WTC11 (cell line): ENCODE measurements at regions not wholly inside any gene's neighbourhood (a gene's known extent, or its start where the extent isn't known, plus 50 kb on each side); places are given as distances from the start of the nearest gene placed in this dataset.

Experiments used
- ATAC-seq: fragments of 200-7000 bp; cut with Tn5 transposase; 2 replicates; pipeline ENCODE4 v1.10.0; 2021; ENCODE audit warnings: mild to moderate bottlenecking, moderate library complexity
- CTCF ChIA-PET: fragments of 300-600 bp; sonication (Branson Sonifier 250); formaldehyde crosslinking; loops from one replicate; lab custom pipeline; 2021; ENCODE audit warnings: antibody characterized with exemption; lab: Charles Lee
- POLR2A ChIA-PET: fragments of 350-600 bp; sonication (Branson Sonifier 250); formaldehyde crosslinking; loops from one replicate; lab custom pipeline; 2021; ENCODE audit warnings: antibody characterized with exemption; lab: Charles Lee
- DNase-seq: peaks from one replicate; pipeline ENCODE4 v3.0.0; 2021; ENCODE audit warnings: low spot score
- H3K27ac Mint-ChIP-seq: 2 replicates; pipeline ENCODE4 v1.8.0; 2021; ENCODE audit warnings: mixed read lengths
- H3K27me3 Mint-ChIP-seq: 2 replicates; pipeline ENCODE4 v1.8.0; 2021; ENCODE audit warnings: low read depth, mild to moderate bottlenecking, moderate library complexity, mixed read lengths
- H3K36me3 Mint-ChIP-seq: 2 replicates; pipeline ENCODE4 v1.8.0; 2021; ENCODE audit warnings: mixed read lengths
- H3K4me1 Mint-ChIP-seq: 2 replicates; pipeline ENCODE4 v1.8.0; 2022; ENCODE audit warnings: mixed read lengths
- H3K4me3 Mint-ChIP-seq: 2 replicates; pipeline ENCODE4 v1.8.0; 2021; ENCODE audit warnings: mild to moderate bottlenecking, moderate library complexity, mixed read lengths
- H3K9me3 Mint-ChIP-seq: 2 replicates; pipeline ENCODE4 v1.8.0; 2021; ENCODE audit warnings: mixed read lengths
- ELF4 ChIP-seq: sonication (generic); formaldehyde crosslinking; IDR thresholded peaks from 2 replicates; pipeline ENCODE4 v1.8.1; 2022; ENCODE audit warnings: low read depth, mild to moderate bottlenecking, moderate library complexity, missing genetic modification reagents
- FOXJ3 ChIP-seq: sonication (generic); formaldehyde crosslinking; IDR thresholded peaks from 2 replicates; pipeline ENCODE4 v1.9.0; 2021; ENCODE audit warnings: missing genetic modification reagents, mild to moderate bottlenecking, borderline replicate concordance
- FOXK1 ChIP-seq: sonication (generic); formaldehyde crosslinking; IDR thresholded peaks from 2 replicates; pipeline ENCODE4 v1.8.0; 2022; ENCODE audit warnings: mild to moderate bottlenecking, moderate library complexity, missing genetic modification reagents
- IRF2 ChIP-seq: sonication (generic); formaldehyde crosslinking; IDR thresholded peaks from 2 replicates; pipeline ENCODE4 v1.8.0; 2022; ENCODE audit warnings: low read depth, missing genetic modification reagents, borderline replicate concordance
- NR1H2 ChIP-seq: sonication (generic); formaldehyde crosslinking; IDR thresholded peaks from 2 replicates; pipeline ENCODE4 v1.9.0; 2021; ENCODE audit warnings: mild to moderate bottlenecking, moderate library complexity, missing genetic modification reagents
- NR2C2 ChIP-seq: sonication (generic); formaldehyde crosslinking; IDR thresholded peaks from 2 replicates; pipeline ENCODE4 v1.8.0; 2022; ENCODE audit warnings: mild to moderate bottlenecking, missing genetic modification reagents
- TEAD4 ChIP-seq: sonication (generic); formaldehyde crosslinking; IDR thresholded peaks from 2 replicates; pipeline ENCODE4 v1.8.0; 2022; ENCODE audit warnings: mild to moderate bottlenecking, missing genetic modification reagents
- ZNF232 ChIP-seq: sonication (generic); formaldehyde crosslinking; IDR thresholded peaks from 2 replicates; pipeline ENCODE4 v1.8.0; 2022; ENCODE audit warnings: mild to moderate bottlenecking, missing genetic modification reagents
- ZNF423 ChIP-seq: fragments of 250-450 bp; sonication (Bioruptor Pico); IDR thresholded peaks from 2 replicates; pipeline ENCODE4 v2.1.2; 2022; ENCODE audit warnings: mild to moderate bottlenecking, moderate library complexity
- TF ChIP-seq, protein P1 (sequence below): sonication (generic); formaldehyde crosslinking; IDR thresholded peaks from 2 replicates; pipeline ENCODE4 v1.8.1; 2023; ENCODE audit warnings: mild to moderate bottlenecking, moderate library complexity, missing genetic modification reagents
- TF ChIP-seq, protein P2 (sequence below): sonication (generic); formaldehyde crosslinking; conservative IDR thresholded peaks from 2 replicates; pipeline ENCODE4 v1.8.1; 2022; ENCODE audit warnings: mild to moderate bottlenecking, missing genetic modification reagents
- TF ChIP-seq, protein P3 (sequence below): sonication (generic); formaldehyde crosslinking; IDR thresholded peaks from 2 replicates; pipeline ENCODE4 v1.8.0; 2022; ENCODE audit warnings: mild to moderate bottlenecking, missing genetic modification reagents
- TF ChIP-seq, protein P4 (sequence below): sonication (generic); formaldehyde crosslinking; IDR thresholded peaks from 2 replicates; pipeline ENCODE4 v1.8.0; 2023; ENCODE audit warnings: missing genetic modification reagents, mild to moderate bottlenecking, borderline replicate concordance
- TF ChIP-seq, protein P5 (sequence below): fragments of 250-450 bp; sonication (Bioruptor Pico); conservative IDR thresholded peaks from 2 replicates; pipeline ENCODE4 v1.9.0; 2021; ENCODE audit warnings: mild to moderate bottlenecking

DNA sequence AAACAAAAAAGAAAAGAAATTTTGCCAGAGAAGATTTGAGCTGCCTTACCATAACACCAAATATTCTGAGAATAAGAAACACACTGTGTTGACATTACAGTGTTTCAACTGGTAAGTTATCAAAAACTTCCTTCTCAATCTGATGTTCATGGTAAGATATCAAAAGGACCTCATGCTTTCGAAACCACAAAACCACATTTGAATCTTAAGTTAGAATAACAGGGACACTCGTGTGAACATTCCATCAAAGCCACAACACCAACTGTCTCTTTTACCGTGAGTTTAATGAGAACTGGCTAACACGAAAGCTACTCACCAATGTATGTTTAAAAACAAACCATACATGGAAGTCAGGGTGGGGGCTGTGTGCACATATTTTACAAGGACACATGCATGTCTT lies 73.0 kb upstream of the OPRM1 start (continued):
- no peak for TF ChIP-seq IRF2 (CRISPR knock-in tag)

DNA sequence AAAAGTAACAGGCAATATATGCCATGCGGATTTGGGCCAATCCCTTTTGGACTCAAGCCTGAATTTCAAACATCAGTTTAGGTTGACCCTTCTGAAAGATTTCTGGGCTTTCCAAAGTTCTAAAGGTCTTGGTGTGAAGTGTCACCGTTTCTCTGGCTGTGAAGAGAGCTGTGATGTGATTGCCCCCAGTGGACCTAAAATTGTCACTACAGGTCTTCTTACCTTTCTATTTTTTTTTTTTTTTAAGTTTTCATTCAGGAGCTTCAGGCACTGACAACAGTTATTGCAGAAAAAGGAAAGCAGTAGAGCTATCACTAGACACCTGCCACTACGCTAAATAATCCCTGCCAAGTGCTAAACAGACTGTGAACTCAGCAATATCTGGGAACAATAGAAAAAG lies 75.7 kb upstream of the OPRM1 start:
- CTCF ChIA-PET = interaction anchor here (0.6 to 1.1 kb wide), 8 partner anchors 9 to 459 kb away, joined by 3 to 5 read pairs (median 4); no protein-coding TSS in a partner anchor
- H3K4me1 Mint-ChIP-seq = peaks cover 14% of the 10 kb centered on the region
- no peak overlapping the region for H3K4me3 Mint-ChIP-seq
- H3K27me3 Mint-ChIP-seq = no peaks in the 10 kb centered on the region
- ATAC-seq (no peak), DNase-seq (no peak)
- no peak overlapping the region for H3K27ac Mint-ChIP-seq
- TF ChIP-seq, protein P1, sequence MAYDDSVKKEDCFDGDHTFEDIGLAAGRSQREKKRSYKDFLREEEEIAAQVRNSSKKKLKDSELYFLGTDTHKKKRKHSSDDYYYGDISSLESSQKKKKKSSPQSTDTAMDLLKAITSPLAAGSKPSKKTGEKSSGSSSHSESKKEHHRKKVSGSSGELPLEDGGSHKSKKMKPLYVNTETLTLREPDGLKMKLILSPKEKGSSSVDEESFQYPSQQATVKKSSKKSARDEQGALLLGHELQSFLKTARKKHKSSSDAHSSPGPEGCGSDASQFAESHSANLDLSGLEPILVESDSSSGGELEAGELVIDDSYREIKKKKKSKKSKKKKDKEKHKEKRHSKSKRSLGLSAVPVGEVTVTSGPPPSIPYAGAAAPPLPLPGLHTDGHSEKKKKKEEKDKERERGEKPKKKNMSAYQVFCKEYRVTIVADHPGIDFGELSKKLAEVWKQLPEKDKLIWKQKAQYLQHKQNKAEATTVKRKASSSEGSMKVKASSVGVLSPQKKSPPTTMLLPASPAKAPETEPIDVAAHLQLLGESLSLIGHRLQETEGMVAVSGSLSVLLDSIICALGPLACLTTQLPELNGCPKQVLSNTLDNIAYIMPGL (CRISPR knock-in tag) = no peak
- no peak for TF ChIP-seq NR1H2 (CRISPR knock-in tag)
- no peak for TF ChIP-seq TEAD4 (CRISPR knock-in tag)
- no peak for TF ChIP-seq FOXJ3
- TF ChIP-seq, protein P2, sequence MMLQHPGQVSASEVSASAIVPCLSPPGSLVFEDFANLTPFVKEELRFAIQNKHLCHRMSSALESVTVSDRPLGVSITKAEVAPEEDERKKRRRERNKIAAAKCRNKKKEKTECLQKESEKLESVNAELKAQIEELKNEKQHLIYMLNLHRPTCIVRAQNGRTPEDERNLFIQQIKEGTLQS = no peak
- TF ChIP-seq, protein P3, sequence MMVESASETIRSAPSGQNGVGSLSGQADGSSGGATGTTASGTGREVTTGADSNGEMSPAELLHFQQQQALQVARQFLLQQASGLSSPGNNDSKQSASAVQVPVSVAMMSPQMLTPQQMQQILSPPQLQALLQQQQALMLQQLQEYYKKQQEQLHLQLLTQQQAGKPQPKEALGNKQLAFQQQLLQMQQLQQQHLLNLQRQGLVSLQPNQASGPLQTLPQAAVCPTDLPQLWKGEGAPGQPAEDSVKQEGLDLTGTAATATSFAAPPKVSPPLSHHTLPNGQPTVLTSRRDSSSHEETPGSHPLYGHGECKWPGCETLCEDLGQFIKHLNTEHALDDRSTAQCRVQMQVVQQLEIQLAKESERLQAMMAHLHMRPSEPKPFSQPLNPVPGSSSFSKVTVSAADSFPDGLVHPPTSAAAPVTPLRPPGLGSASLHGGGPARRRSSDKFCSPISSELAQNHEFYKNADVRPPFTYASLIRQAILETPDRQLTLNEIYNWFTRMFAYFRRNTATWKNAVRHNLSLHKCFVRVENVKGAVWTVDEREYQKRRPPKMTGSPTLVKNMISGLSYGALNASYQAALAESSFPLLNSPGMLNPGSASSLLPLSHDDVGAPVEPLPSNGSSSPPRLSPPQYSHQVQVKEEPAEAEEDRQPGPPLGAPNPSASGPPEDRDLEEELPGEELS (CRISPR knock-in tag) = no peak
- no peak for TF ChIP-seq ZNF232
- no peak for TF ChIP-seq ZNF423 (CRISPR knock-in tag)
- TF ChIP-seq ELF4 (CRISPR knock-in tag) = no peak
- no peak for TF ChIP-seq FOXK1
- TF ChIP-seq, protein P4, sequence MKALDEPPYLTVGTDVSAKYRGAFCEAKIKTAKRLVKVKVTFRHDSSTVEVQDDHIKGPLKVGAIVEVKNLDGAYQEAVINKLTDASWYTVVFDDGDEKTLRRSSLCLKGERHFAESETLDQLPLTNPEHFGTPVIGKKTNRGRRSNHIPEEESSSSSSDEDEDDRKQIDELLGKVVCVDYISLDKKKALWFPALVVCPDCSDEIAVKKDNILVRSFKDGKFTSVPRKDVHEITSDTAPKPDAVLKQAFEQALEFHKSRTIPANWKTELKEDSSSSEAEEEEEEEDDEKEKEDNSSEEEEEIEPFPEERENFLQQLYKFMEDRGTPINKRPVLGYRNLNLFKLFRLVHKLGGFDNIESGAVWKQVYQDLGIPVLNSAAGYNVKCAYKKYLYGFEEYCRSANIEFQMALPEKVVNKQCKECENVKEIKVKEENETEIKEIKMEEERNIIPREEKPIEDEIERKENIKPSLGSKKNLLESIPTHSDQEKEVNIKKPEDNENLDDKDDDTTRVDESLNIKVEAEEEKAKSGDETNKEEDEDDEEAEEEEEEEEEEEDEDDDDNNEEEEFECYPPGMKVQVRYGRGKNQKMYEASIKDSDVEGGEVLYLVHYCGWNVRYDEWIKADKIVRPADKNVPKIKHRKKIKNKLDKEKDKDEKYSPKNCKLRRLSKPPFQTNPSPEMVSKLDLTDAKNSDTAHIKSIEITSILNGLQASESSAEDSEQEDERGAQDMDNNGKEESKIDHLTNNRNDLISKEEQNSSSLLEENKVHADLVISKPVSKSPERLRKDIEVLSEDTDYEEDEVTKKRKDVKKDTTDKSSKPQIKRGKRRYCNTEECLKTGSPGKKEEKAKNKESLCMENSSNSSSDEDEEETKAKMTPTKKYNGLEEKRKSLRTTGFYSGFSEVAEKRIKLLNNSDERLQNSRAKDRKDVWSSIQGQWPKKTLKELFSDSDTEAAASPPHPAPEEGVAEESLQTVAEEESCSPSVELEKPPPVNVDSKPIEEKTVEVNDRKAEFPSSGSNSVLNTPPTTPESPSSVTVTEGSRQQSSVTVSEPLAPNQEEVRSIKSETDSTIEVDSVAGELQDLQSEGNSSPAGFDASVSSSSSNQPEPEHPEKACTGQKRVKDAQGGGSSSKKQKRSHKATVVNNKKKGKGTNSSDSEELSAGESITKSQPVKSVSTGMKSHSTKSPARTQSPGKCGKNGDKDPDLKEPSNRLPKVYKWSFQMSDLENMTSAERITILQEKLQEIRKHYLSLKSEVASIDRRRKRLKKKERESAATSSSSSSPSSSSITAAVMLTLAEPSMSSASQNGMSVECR (CRISPR knock-in tag) = no peak
- TF ChIP-seq, protein P5, sequence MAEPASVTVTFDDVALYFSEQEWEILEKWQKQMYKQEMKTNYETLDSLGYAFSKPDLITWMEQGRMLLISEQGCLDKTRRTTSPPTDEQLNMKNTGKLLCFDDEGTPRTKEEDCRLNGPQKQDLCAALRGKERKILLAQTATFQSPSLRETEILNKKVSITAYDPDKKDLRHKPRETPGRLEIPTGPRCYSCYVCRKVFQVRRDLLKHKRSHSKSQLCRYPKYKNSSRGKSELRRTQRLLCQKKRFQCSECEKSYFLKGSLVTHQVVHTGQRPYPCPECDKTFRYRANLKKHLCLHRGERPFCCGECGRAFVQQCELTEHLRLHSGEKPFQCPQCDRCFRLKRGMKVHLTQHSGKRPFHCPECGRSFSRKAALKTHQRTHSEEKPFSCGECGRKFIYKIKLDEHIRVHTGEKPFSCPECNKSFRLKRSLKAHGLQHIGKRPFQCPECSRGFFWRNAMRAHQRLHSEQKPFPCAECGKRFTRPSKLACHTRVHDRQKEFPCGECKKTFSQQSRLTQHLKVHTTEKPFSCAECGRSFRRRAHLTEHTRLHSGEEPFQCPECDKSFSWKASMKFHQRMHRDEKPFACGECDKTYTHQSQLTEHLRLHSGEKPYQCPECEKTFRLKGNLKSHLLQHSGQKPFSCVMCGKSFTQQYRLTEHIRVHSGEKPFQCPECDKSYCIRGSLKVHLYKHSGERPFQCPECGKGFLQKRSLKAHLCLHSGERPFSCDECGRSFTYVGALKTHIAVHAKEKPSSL (CRISPR knock-in tag) = no peak
- TF ChIP-seq NR2C2 (CRISPR knock-in tag) = no peak
- H3K9me3 Mint-ChIP-seq = peaks cover 2% of the 10 kb centered on the region
- POLR2A ChIA-PET = no interaction called here
- H3K36me3 Mint-ChIP-seq = no peaks in the 10 kb centered on the region; the same call in 1 of the 2 replicates
